ENCODE measurements at regions not wholly inside any gene's neighbourhood (a gene's known extent, or its start where the extent isn't known, plus 50 kb on each side); places are given as distances from the start of the nearest gene placed in this dataset.
A peak's percentile ranks its signal among the peaks of the same experiment; 100 is the strongest.

- Histone ChIP-seq H3K4me3 (ENCODE audit: insufficient read depth, low read length) (no peak overlapping the region), H3K4me2 (ENCODE audit: insufficient read depth, low read length) (no peak overlapping the region), H4K20me1 (ENCODE audit: insufficient read depth, low read length) (no peaks in the 10 kb centered on the region), H3K27ac (ENCODE audit: low read depth, low read length) (no peak overlapping the region), H3K4me1 (ENCODE audit: insufficient read depth, low read length) (no peaks in the 10 kb centered on the region), H3K36me3 (ENCODE audit: insufficient read depth, low read length) (no peaks in the 10 kb centered on the region), H3K79me2 (ENCODE audit: insufficient read depth, low read length) (no peaks in the 10 kb centered on the region), H3K27me3 (ENCODE audit: insufficient read depth, low read length) (no peaks in the 10 kb centered on the region), H2AFZ (ENCODE audit: low read length) (no peak overlapping the region), H3K9me3 (ENCODE audit: low read depth, low read length) (no peaks in the 10 kb centered on the region)
- peak; percentile 44 for DNase-seq (ENCODE audit: insufficient read length, low spot score, missing footprints)
- TF ChIP-seq CTCF (IDR thresholded peaks at IDR 0.05; ENCODE audit: extremely low read depth, low read depth, low read length), result no peak
Measured at GRCh38 chr13:90686442-90686841, 661.0 kb upstream of the MIR17HG start.

GRCh38 chr13:90689111-90689510 lies 658.4 kb upstream of the MIR17HG start:
- no peak for TF ChIP-seq CTCF (IDR thresholded peaks at IDR 0.05; ENCODE audit: extremely low read depth, low read depth, low read length)
- Histone ChIP-seq H3K79me2 (ENCODE audit: insufficient read depth, low read length) (no peaks in the 10 kb centered on the region), H3K4me1 (ENCODE audit: insufficient read depth, low read length) (no peaks in the 10 kb centered on the region), H3K27me3 (ENCODE audit: insufficient read depth, low read length) (no peaks in the 10 kb centered on the region), H3K27ac (ENCODE audit: low read depth, low read length) (no peak overlapping the region), H3K4me2 (ENCODE audit: insufficient read depth, low read length) (no peak overlapping the region), H3K36me3 (ENCODE audit: insufficient read depth, low read length) (no peaks in the 10 kb centered on the region), H4K20me1 (ENCODE audit: insufficient read depth, low read length) (no peaks in the 10 kb centered on the region), H3K4me3 (ENCODE audit: insufficient read depth, low read length) (no peak overlapping the region), H3K9me3 (ENCODE audit: low read depth, low read length) (no peaks in the 10 kb centered on the region), H2AFZ (ENCODE audit: low read length) (no peak overlapping the region)
- no peak for DNase-seq (ENCODE audit: insufficient read length, low spot score, missing footprints)

DNA sequence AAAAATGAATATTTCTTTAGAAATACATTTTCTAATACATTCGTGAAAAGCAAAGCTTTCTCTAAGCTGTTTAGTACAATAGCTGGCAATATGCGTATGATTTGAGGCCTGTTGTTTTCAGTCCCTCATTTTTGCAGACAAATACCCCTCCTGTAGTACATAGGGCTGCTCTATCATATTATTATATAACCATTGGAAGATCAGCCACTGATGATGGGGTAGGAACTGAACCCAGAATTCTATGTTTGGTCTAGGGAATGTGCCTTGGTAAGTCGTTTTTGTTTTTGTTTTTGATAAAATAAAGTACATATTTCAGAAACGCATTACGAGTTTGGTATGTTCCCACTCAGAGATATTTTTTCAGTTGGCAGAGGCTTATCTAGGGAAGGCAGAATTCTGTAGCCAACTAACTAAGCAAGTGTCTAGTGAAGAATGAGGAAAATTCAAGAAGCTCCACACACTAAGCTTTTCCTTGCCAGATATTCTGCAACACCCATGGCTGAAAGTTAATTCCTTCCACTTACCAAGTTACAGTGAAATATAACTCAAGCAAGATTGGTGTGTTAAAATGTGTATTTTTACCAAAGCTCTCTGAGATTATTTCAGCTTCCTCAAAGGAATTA lies 656.9 kb upstream of the MIR17HG start:
- no peaks in the 10 kb centered on the region for H3K79me2 ChIP-seq (ENCODE audit: insufficient read depth, low read length)
- no peaks in the 10 kb centered on the region for H3K36me3 ChIP-seq (ENCODE audit: insufficient read depth, low read length)
- no peaks in the 10 kb centered on the region for H3K9me3 ChIP-seq (ENCODE audit: low read depth, low read length)
- H3K4me2 ChIP-seq (ENCODE audit: insufficient read depth, low read length), result no peak overlapping the region
- H3K4me1 ChIP-seq (ENCODE audit: insufficient read depth, low read length), result no peaks in the 10 kb centered on the region
- H2AFZ ChIP-seq (ENCODE audit: low read length), result no peak overlapping the region
- no peak overlapping the region for H3K27ac ChIP-seq (ENCODE audit: low read depth, low read length)
- H4K20me1 ChIP-seq (ENCODE audit: insufficient read depth, low read length), result no peaks in the 10 kb centered on the region
- H3K4me3 ChIP-seq (ENCODE audit: insufficient read depth, low read length), result no peak overlapping the region
- no peaks in the 10 kb centered on the region for H3K27me3 ChIP-seq (ENCODE audit: insufficient read depth, low read length)
- DNase-seq (ENCODE audit: insufficient read length, low spot score, missing footprints), result no peak
- no peak for TF ChIP-seq CTCF (IDR thresholded peaks at IDR 0.05; ENCODE audit: extremely low read depth, low read depth, low read length)

GRCh38 chr13:90696254-90696653 lies 651.2 kb upstream of the MIR17HG start:
- TF ChIP-seq CTCF (IDR thresholded peaks at IDR 0.05; ENCODE audit: extremely low read depth, low read depth, low read length), result no peak
- H3K27ac ChIP-seq (ENCODE audit: low read depth, low read length), result no peak overlapping the region
- no peak for DNase-seq (ENCODE audit: insufficient read length, low spot score, missing footprints)
- H4K20me1 ChIP-seq (ENCODE audit: insufficient read depth, low read length), result no peaks in the 10 kb centered on the region
- no peak overlapping the region for H3K4me3 ChIP-seq (ENCODE audit: insufficient read depth, low read length)
- H3K9me3 ChIP-seq (ENCODE audit: low read depth, low read length), result peaks cover 2% of the 10 kb centered on the region
- no peaks in the 10 kb centered on the region for H3K27me3 ChIP-seq (ENCODE audit: insufficient read depth, low read length)
- H3K36me3 ChIP-seq (ENCODE audit: insufficient read depth, low read length), result no peaks in the 10 kb centered on the region
- H3K79me2 ChIP-seq (ENCODE audit: insufficient read depth, low read length), result no peaks in the 10 kb centered on the region
- H3K4me1 ChIP-seq (ENCODE audit: insufficient read depth, low read length), result no peaks in the 10 kb centered on the region
- no peak overlapping the region for H3K4me2 ChIP-seq (ENCODE audit: insufficient read depth, low read length)
- no peak overlapping the region for H2AFZ ChIP-seq (ENCODE audit: low read length)

Measured in osteoblast (primary cell).